Neural progenitor cell (in vitro differentiated cells): ENCODE measurements at regions not wholly inside any gene's neighbourhood (a gene's known extent, or its start where the extent isn't known, plus 50 kb on each side); places are given as distances from the start of the nearest gene placed in this dataset.

Experiments
- EZH2 ChIP-seq: fragments of 200-600 bp; sonication (generic); IDR thresholded peaks from 2 replicates; pipeline ENCODE4 v1.6.1; 2017; ENCODE audit warnings: antibody characterized with exemption, mild to moderate bottlenecking, moderate library complexity
- EZH2phosphoT487 ChIP-seq: fragments of 200-600 bp; sonication (generic); IDR thresholded peaks from 2 replicates; pipeline ENCODE4 v1.6.1; 2017; ENCODE audit warnings: antibody characterized with exemption
- TF ChIP-seq, protein P1 (sequence below): fragments of 200-600 bp; sonication (generic); IDR thresholded peaks from 2 replicates; pipeline ENCODE4 v1.5.1; 2017; ENCODE audit warnings: antibody characterized with exemption, mild to moderate bottlenecking

DNA sequence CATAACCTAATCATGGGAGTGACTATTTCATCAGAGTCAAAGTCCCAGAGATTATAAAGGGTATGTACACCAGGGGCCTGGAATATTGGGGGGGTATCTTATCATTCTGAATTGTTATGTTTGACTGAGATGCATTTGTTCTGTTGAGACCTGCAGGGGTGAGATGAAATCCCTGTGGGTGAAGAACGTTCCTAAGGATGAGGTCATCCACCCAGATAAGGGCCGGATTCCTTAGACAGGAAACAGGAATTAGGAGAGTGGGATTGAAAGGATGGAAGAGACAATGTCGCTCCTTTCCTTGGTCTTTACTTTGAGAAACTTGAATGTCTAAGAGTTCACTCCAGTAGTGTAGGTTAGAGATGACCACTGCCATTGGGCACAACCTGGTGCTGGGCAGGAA, 54.7 kb downstream of the GAS1 start:
- TF ChIP-seq, protein P1, sequence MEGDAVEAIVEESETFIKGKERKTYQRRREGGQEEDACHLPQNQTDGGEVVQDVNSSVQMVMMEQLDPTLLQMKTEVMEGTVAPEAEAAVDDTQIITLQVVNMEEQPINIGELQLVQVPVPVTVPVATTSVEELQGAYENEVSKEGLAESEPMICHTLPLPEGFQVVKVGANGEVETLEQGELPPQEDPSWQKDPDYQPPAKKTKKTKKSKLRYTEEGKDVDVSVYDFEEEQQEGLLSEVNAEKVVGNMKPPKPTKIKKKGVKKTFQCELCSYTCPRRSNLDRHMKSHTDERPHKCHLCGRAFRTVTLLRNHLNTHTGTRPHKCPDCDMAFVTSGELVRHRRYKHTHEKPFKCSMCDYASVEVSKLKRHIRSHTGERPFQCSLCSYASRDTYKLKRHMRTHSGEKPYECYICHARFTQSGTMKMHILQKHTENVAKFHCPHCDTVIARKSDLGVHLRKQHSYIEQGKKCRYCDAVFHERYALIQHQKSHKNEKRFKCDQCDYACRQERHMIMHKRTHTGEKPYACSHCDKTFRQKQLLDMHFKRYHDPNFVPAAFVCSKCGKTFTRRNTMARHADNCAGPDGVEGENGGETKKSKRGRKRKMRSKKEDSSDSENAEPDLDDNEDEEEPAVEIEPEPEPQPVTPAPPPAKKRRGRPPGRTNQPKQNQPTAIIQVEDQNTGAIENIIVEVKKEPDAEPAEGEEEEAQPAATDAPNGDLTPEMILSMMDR: no peak
- no peak for TF ChIP-seq EZH2
- TF ChIP-seq EZH2phosphoT487: no peak
